Head of caudate nucleus (tissue), 42 donors: ENCODE measurements at regions not wholly inside any gene's neighbourhood (a gene's known extent, or its start where the extent isn't known, plus 50 kb on each side); places are given as distances from the start of the nearest gene placed in this dataset.

ENCODE experiments used
- DNase-seq, 42 donors: peaks; one replicate each; pipeline versions ENCODE4 v3.0.0 to v3.0.0-alpha.2; 2020 to 2021; ENCODE audit warnings: mixed read lengths in 7 of 42
- intact Hi-C: fragments of 100-400 bp; cut with DNase I; formaldehyde crosslinking; loops from one replicate; pipeline ENCODE4 v1.15.0; 2022

DNA sequence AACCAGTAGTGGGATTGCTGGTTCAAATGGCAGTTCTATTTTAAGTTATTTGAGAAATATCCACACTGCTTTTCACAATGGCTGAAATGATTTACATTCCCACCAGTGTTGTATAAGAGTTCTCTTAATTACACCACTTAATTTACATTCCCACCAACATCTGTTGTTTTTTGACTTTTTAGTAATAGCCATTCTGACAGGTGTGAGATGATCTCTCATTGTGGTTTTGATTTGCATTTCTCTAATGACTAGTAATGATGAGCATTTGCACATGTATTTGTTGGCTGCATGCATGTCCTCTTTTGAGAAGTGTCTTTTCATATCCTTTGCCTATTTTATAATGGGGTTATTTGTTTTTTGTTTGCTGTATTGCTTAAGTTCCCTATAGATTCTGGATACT is 688.3 kb downstream of the PRR16 start:
- no peak for DNase-seq
- intact Hi-C loops = no loop called here

GRCh38 chr5:121156565-121156964 is 692.5 kb downstream of the PRR16 start:
- no peak for DNase-seq
- intact Hi-C loops = no loop called here

- no peak for DNase-seq
- intact Hi-C loops = no loop called here
Observed at GRCh38 chr5:121158451-121158850, 693.2 kb upstream of the FTMT start.

DNA sequence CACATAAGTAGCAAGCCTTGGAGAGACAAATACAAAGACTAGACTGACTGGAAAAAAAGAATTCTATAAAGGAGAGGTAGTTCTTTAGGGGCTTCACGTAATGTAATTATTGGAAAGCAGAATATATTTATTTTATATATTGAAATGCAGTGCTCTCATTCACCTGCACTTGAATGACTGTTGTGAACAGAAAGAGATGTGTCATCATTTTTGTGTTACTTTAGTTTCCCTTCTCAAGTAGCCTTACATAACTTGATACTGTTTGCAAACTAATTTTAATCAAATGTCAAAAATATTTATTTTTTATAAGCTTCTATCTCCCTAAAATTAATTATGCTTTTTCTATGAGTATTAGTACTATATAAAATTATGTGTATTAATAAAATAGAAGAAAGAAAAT is 691.1 kb upstream of the FTMT start:
- no peak for DNase-seq
- intact Hi-C loops = no loop called here

DNA sequence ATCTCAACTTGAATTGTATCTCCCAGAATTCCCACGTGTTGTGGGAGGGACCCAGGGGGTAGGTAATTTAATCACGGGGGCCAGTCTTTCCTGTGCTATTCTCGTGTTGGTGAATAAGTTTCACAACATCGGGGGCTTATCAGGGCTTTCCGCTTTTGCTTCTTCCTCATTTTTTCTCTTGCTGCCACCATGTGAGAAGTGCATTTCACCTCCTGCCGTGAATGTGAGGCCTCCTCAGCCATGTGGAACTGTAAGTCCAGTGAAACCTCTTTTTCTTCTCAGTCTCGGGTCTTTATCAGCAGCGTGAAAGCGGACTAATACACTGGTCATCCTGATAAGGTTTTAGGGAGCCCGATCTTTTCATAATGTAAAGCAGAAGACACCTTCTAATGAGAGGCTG is 687.0 kb upstream of the FTMT start:
- intact Hi-C loops = no loop called here
- DNase-seq = peak in 1 of 42 donors; percentile 6

DNA sequence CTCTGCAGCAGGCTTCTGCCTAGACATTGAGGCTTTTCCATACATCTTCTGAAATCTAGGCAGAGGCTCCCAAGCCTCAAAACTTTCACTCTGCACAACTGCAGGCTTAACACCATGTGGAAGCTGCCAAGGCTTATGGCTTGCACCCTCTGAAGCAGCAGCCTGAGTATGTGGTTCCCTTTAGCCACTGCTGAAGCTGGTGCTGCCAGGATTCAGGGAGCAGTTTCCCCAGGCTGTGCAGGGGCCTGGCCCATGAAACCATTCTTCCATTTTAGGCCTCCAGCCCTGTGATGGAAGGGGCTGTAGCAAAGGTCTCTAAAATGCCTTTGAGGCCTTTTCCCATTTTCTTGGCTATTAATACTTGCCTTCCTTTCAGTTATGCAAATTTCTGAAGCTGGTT is 680.3 kb upstream of the FTMT start:
- intact Hi-C loops = no loop called here
- DNase-seq = no peak

DNA sequence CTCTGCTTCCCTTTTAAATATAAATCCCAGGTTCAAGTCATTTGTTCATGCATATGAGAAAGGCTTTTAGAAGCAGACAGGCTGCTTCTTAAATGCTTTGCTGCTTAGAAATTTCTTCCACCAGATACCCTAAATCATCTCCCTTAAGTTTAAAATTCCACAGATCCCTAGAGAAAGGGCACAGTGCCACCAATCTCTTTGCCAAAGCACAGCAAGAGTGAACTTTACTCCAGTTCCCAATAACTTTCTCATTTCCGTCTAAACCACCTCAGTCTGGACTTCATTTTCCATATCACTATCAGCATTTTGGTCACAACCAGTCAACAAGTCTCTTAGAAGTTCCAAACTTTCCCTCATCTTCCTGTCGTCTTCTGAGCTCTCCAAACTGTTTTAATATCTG is 679.8 kb upstream of the FTMT start:
- intact Hi-C loops = no loop called here
- DNase-seq = no peak

DNA sequence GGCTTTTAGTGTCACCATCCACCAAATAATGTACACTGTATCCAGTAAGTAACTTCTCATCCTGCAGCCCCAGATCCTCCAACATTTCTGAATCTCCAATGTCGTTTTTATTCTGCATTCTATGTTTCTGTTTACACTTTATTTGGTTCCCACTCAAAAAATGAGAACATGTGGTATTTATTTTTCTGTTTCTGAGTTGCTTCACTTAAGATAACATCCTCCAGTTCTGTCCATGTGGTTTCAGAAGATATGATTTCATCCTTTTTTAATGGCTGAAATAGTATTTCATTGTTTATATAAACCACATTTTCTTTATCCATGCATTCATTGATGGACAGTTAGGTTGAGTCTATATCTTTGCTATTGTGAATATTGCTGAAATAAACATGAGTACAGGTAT is 677.3 kb upstream of the FTMT start:
- intact Hi-C loops = no loop called here
- DNase-seq = no peak

DNA sequence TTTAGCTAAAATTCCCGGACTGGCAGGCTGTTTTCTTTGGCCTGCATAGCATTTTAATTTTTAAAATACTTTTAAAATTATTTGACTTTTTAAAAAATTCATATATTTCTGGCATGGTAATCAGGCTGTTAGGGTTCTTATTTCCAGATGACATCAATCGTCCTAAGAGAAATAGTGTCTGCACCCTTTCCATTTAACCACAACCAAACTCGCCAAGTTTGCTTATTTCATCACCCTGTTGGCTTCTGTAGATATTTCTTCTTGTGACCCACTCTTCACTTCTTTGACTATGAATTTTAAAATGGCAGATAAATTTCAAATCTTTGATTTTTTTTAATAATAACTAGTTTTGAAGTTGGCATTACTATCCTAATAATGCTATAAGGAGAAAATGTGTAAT is 675.7 kb upstream of the FTMT start:
- intact Hi-C loops = no loop called here
- no peak for DNase-seq

GRCh38 chr5:121182788-121183490 is 668.7 kb upstream of the FTMT start:
- intact Hi-C loops = no loop called here
- DNase-seq = no peak

DNA sequence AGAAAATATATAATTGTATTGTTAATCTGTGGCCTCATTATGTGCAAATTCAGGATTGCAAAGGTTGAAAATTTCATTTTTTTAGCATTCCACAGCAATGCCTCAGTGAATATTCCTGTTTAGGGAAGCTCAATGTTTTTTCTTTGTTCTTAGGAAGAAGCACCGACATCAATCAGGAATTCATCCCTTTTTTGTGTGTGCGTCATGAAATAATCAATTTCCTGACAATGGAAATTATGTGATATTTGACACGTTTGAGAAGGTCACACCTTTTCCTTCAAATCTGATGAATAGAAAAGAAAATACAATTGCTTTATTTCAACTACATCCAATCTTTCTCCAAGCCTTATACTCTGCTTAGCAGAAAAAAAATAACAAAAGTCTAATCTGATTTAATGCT is 662.8 kb upstream of the FTMT start:
- intact Hi-C loops = no loop called here
- DNase-seq = no peak

DNA sequence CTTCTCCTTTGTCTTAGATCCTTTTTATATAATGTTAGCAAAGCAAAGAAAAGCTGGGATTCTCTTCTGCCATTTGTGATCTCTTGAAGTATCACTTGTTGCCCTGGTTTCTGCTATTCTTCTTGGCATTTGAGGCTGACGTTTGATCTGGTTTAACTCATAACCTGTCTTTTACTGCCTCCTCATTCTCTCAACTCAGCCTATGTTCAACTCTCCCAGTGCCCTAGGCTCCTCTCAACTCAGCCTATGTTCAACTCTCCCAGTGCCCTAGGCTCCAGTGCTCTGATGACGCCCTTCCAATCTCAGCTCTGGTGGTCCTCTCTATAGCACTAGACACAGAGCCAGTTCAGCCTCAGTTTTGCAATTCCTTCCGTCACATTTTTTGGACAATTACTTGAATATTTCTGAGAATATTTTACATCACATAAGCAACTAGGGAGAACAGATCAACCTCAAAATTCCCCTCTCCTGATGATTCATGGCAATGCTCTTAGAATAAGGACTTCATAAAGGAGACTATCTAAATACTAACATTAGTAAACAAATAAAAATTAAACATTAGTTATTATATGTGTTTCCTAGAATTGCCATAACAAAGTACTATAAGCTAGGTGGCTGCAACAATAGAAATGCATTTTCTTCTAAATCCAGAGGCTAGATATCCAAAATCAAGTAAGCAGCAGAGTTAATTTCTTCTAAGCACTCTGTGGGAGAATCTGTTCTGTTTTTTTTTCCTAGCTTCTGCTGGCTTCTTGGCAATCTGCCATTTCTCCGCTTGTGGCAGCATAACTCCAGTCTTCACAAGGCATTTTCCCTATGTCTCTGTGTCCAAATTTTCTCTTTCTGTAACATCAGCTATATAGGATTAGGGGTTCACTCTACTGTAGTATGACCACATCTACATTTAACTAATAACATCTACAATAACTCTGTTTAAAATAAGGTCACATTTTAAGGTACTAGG is 662.1 kb upstream of the FTMT start:
- DNase-seq = peak in 23 of 42 donors; percentile 3 to 59 (median 25)
- intact Hi-C loops = no loop called here

- peak in 22 of 42 donors; percentile 1 to 43 (median 20) for DNase-seq
- intact Hi-C loops = no loop called here
Observed at GRCh38 chr5:121199216-121199999, 652.3 kb upstream of the FTMT start.

DNA sequence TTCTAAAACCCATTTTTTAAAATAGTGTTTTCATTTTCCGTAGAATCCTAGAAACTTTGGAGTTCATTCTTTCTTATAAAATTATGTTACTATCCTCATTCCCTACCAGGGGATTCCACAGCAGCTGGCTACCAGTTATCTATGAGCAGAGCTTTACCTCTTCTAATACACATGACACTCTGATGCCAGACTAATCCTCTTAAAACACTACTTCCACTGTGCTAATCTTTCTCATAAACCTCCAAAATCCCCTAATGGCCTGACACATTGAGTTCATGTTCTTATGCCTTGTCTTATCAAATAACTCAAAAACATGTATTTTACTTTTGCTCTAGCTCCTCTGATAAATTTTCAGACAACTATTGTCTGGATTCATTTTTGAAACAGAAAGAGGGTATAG is 633.6 kb upstream of the FTMT start:
- no peak for DNase-seq
- intact Hi-C loops = no loop called here

GRCh38 chr5:121221483-121221882 is 630.2 kb upstream of the FTMT start:
- intact Hi-C loops = no loop called here
- no peak for DNase-seq

DNA sequence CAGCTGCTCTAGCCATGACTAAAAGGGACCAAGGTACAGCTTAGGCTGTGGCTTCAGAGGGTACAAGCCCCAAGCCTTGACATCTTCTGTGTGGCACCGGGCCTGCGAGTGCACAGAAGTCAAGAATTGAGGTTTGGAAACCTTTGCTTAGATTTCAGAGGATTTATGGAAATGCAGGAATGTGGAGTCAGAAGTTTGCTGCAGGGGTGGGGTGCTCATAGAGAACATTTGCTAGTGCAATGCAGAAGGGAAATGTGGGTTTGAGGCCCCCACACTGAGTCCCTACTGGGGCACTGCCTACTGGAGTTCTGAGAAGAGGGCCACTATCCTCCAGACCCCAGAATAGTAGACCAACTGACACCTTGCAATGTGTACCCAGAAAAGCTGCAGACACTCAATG is 624.9 kb upstream of the FTMT start:
- no peak for DNase-seq
- intact Hi-C loops = no loop called here

DNA sequence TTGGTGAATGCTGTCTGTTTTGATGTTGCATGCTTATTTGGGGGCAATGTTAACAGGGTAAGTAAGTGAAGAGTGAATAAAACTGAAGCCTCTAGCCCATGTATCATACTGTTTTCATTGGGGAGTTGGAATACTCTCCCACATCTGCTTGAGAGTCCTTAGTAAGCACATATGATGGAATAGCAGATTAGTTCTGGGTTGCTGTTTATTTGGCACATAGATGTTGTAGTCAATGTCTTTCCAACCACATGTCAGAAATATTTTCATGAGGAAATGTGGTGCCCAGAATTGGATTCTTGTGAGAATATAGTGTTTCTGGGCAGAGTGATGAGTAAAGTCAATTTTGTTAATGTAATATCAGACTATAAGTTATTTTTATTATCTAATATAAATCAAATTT is 611.7 kb upstream of the FTMT start:
- intact Hi-C loops = no loop called here
- no peak for DNase-seq

GRCh38 chr5:121246971-121247370 is 604.7 kb upstream of the FTMT start:
- intact Hi-C loops = no loop called here
- DNase-seq = no peak

GRCh38 chr5:121251954-121252353 is 599.7 kb upstream of the FTMT start:
- DNase-seq = no peak
- intact Hi-C loops = no loop called here

- intact Hi-C loops = no loop called here
Observed at GRCh38 chr5:121257621-121258020, 594.1 kb upstream of the FTMT start.

More at GRCh38 chr5:121257621-121258020, 594.1 kb upstream of the FTMT start:
- DNase-seq = no peak
